IMR-90 (cell line): ENCODE measurements at regions not wholly inside any gene's neighbourhood (a gene's known extent, or its start where the extent isn't known, plus 50 kb on each side); places are given as distances from the start of the nearest gene placed in this dataset.

Experiments used
- MAZ ChIP-seq: IDR thresholded peaks from 2 replicates; pipeline ENCODE4 v1.6.1; 2012; ENCODE audit warnings: low read depth, mild to moderate bottlenecking, low read length, improper control_type of control experiment, moderate library complexity, borderline replicate concordance
- RFX5 ChIP-seq: IDR thresholded peaks from 2 replicates; pipeline ENCODE4 v1.8.0; 2012; ENCODE audit warnings: low read depth, mild to moderate bottlenecking, low read length, moderate library complexity
- TF ChIP-seq, protein P1 (sequence below): conservative IDR thresholded peaks from 2 replicates; pipeline ENCODE4 v1.5.1; 2012; ENCODE audit warnings: mild to moderate bottlenecking, low read depth, low read length, improper control_type of control experiment

DNA sequence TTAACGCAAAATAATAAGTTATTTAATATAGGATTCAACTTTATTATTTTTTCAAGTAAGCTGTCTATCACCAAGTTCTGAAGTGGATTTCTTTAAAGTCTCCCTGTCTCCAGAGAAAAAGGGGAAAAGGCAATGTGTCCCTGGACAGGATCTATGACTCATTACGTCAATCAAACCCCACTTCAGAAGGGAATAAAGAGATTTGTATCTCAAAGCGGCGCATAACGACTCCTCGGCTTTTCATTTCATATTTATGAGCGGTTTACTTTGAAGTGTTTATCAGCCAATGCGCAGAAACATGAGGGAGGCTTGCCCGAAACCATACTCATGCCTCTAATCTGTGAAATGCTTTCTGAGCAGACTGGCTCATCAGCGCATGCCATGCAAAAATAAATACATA lies 938.6 kb upstream of the WWC1 start:
- TF ChIP-seq, protein P1, sequence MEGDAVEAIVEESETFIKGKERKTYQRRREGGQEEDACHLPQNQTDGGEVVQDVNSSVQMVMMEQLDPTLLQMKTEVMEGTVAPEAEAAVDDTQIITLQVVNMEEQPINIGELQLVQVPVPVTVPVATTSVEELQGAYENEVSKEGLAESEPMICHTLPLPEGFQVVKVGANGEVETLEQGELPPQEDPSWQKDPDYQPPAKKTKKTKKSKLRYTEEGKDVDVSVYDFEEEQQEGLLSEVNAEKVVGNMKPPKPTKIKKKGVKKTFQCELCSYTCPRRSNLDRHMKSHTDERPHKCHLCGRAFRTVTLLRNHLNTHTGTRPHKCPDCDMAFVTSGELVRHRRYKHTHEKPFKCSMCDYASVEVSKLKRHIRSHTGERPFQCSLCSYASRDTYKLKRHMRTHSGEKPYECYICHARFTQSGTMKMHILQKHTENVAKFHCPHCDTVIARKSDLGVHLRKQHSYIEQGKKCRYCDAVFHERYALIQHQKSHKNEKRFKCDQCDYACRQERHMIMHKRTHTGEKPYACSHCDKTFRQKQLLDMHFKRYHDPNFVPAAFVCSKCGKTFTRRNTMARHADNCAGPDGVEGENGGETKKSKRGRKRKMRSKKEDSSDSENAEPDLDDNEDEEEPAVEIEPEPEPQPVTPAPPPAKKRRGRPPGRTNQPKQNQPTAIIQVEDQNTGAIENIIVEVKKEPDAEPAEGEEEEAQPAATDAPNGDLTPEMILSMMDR: no peak
- TF ChIP-seq RFX5 (no peak), MAZ (no peak)
